ENCODE measurements at regions not wholly inside any gene's neighbourhood (a gene's known extent, or its start where the extent isn't known, plus 50 kb on each side); places are given as distances from the start of the nearest gene placed in this dataset.

DNA sequence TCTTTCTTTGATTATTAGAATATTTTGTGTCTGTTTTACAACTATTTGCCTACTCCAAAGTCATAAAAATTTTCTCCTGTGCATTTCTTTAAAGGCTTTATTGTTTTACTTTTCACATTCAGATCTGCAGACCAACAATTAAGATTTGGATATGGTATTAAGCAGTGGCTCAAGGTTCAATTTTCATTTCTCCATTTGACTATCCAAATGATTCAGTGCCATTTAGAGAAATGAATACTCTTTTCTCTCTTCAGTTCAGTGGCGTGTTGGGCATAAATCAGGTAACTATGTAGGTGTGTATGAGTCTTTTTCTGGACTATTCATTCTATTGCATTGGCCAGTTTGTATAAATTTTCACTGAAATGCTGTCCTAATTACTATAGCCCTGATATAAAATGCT, 57.3 kb upstream of the IL1R1 start:
- H3K27ac ChIP-seq = peak overlapping the region; percentile 43
- no peak for TF ChIP-seq CTCF (conservative IDR thresholded peaks at IDR 0.05)

DNA sequence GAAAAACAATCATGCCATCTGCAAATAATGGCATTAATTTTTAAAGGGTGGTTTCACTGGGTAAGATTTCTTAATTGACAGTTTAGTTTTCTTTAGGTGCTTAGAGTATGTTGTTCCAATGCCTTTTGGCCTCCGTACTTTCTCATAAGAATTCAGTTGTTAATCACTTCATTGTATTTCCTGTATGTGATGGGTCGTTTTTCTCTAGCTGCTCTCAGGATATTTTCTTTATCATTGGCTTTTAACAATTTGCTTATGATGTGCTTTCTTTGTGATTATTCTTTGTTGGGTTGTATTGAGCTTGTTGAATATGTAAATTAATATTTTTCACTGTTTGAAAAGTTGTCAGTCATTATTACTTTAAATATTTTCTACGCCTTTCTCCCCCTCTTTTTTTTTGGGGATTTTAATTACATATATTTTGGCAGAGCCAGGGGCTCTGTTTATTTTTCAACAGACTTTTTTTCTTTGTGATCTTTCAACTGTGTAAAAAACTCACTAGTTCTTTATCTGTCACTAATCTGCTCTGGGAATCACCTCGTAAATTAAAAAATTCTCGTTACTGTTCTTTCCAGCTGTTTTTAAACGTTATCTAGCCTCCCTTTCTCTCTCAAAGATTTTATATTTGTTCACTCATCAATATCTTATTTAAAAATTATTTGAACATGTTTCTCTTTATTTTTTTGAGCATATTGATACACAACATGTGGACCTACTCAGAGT, 56.2 kb upstream of the IL1R1 start:
- no peak for TF ChIP-seq CTCF (conservative IDR thresholded peaks at IDR 0.05)

GRCh38 chr2:102091121-102091520, 51.4 kb upstream of the IL1R1 start:
- TF ChIP-seq CTCF (conservative IDR thresholded peaks at IDR 0.05) = no peak
- H3K27ac ChIP-seq = peak overlapping the region; percentile 19; the same call in 1 of the 2 replicates

More for the DNA sequence above, 56.2 kb upstream of the IL1R1 start:
- H3K27ac ChIP-seq = peak overlapping the region; percentile 43

DNA sequence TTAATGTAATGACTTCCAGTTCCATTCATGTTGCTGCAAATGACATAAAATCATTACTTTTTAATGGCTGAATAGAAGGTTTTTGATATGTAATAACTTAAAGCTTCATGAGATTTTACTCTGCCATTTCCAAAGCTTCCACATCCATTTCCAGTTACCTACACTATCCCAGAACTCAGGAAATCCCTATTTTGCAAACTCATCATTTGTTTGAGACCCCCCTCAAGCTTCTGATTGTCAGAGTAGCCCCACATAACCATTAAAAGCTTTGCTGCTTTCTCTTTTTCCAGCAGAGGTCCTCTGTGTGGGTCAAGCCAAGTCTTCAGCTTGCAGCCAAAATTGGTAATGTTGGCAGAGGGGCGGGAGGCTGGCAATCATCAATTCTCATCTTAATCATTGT, 50.6 kb upstream of the IL1R1 start:
- no peak for TF ChIP-seq CTCF (conservative IDR thresholded peaks at IDR 0.05)
- H3K27ac ChIP-seq = peak overlapping the region; percentile 19; the same call in 1 of the 2 replicates

DNA sequence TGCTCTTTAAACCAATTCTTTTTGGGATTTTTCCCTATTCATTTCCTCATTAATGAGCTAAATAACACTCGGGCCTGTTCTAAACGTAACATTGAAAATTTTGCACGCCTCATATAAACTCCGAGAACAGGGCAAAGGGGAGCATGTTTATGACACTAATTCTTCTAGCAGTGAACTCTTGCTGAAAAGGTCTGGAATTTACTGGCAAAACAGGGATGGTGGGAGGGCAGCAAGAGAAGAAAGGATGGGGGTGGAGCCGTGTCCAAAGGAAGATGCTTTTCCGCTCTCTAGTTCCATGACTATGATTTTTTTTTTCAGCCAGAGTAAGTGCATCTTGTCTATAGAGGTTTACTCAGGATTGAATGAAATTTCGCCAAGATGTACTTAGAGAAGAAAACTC, 50.0 kb upstream of the IL1R1 start:
- no peak for TF ChIP-seq CTCF (conservative IDR thresholded peaks at IDR 0.05)
- no peak overlapping the region for H3K27ac ChIP-seq
